NCI-H1048 (cell line): ENCODE measurements at regions not wholly inside any gene's neighbourhood (a gene's known extent, or its start where the extent isn't known, plus 50 kb on each side); places are given as distances from the start of the nearest gene placed in this dataset.
"Not testable (repeated sequence)": the region's sequence is repeated elsewhere in the genome, so short reads cannot be mapped to it uniquely, and the experiment has no call there.

Experiments
- DNase-seq: peaks from one replicate; lab custom pipeline; 2025; lab: John Stamatoyannopoulos, UW

- DNase-seq, result no peak
Measured at GRCh38 chr2:208686665-208687064, 280.1 kb downstream of the PTH2R start.

- DNase-seq, result not testable (repeated sequence)
Measured at GRCh38 chr2:208687720-208688119, 281.1 kb downstream of the PTH2R start.

- DNase-seq, result no peak
Measured at GRCh38 chr2:208698114-208698513, 291.5 kb downstream of the PTH2R start.

GRCh38 chr2:208708486-208708885 lies 301.9 kb downstream of the PTH2R start:
- no peak for DNase-seq

GRCh38 chr2:208711598-208711997 lies 305.0 kb downstream of the PTH2R start:
- DNase-seq, result no peak

- no peak for DNase-seq
Measured at GRCh38 chr2:208713066-208713745, 306.6 kb downstream of the PTH2R start.

- no peak for DNase-seq
Measured at GRCh38 chr2:208718828-208719227, 312.2 kb downstream of the PTH2R start.

GRCh38 chr2:208722731-208723130 lies 316.1 kb downstream of the PTH2R start:
- DNase-seq, result no peak

GRCh38 chr2:208725280-208725679 lies 318.7 kb downstream of the PTH2R start:
- no peak for DNase-seq

GRCh38 chr2:208726242-208726641 lies 319.6 kb downstream of the PTH2R start:
- DNase-seq, result no peak

- DNase-seq, result not testable (repeated sequence)
Measured at GRCh38 chr2:208751663-208752415, 345.2 kb downstream of the PTH2R start.

- no peak for DNase-seq
Measured at GRCh38 chr2:208757364-208757763, 350.8 kb downstream of the PTH2R start.

- DNase-seq, result not testable (repeated sequence)
Measured at GRCh38 chr2:208773074-208773473, 366.5 kb downstream of the PTH2R start.

GRCh38 chr2:208781166-208781565 lies 374.6 kb downstream of the PTH2R start:
- DNase-seq, result no peak

- no peak for DNase-seq
Measured at GRCh38 chr2:208782097-208782496, 375.5 kb downstream of the PTH2R start.

- no peak for DNase-seq
Measured at GRCh38 chr2:208783184-208783583, 376.6 kb downstream of the PTH2R start.

GRCh38 chr2:208784774-208785173 lies 378.2 kb downstream of the PTH2R start:
- not testable (repeated sequence) for DNase-seq

GRCh38 chr2:208791257-208791656 lies 384.7 kb downstream of the PTH2R start:
- no peak for DNase-seq

- no peak for DNase-seq
Measured at GRCh38 chr2:208792766-208793165, 386.2 kb downstream of the PTH2R start.

GRCh38 chr2:208793434-208793833 lies 386.8 kb downstream of the PTH2R start:
- DNase-seq, result no peak

GRCh38 chr2:208794288-208794975 lies 387.8 kb downstream of the PTH2R start:
- DNase-seq, result no peak

GRCh38 chr2:208798698-208799097 lies 392.1 kb downstream of the PTH2R start:
- no peak for DNase-seq

GRCh38 chr2:208799397-208799796 lies 392.8 kb downstream of the PTH2R start:
- DNase-seq, result no peak
